DMS53 treated with DMSO at 0.1 percent for 48 hours (cell line): ENCODE measurements at regions not wholly inside any gene's neighbourhood (a gene's known extent, or its start where the extent isn't known, plus 50 kb on each side); places are given as distances from the start of the nearest gene placed in this dataset.

Experiments
- DNase-seq: peaks from one replicate; lab custom pipeline; 2025; ENCODE audit not compliant: unreplicated experiment; lab: John Stamatoyannopoulos, UW

GRCh38 chr16:79449067-79449769, 151.3 kb downstream of the MAF start:
- no peak for DNase-seq

GRCh38 chr16:79444572-79444971, 156.0 kb downstream of the MAF start:
- no peak for DNase-seq

- DNase-seq, result no peak
These were observed 160.6 kb downstream of the MAF start for GRCh38 chr16:79439901-79440300.

DNA sequence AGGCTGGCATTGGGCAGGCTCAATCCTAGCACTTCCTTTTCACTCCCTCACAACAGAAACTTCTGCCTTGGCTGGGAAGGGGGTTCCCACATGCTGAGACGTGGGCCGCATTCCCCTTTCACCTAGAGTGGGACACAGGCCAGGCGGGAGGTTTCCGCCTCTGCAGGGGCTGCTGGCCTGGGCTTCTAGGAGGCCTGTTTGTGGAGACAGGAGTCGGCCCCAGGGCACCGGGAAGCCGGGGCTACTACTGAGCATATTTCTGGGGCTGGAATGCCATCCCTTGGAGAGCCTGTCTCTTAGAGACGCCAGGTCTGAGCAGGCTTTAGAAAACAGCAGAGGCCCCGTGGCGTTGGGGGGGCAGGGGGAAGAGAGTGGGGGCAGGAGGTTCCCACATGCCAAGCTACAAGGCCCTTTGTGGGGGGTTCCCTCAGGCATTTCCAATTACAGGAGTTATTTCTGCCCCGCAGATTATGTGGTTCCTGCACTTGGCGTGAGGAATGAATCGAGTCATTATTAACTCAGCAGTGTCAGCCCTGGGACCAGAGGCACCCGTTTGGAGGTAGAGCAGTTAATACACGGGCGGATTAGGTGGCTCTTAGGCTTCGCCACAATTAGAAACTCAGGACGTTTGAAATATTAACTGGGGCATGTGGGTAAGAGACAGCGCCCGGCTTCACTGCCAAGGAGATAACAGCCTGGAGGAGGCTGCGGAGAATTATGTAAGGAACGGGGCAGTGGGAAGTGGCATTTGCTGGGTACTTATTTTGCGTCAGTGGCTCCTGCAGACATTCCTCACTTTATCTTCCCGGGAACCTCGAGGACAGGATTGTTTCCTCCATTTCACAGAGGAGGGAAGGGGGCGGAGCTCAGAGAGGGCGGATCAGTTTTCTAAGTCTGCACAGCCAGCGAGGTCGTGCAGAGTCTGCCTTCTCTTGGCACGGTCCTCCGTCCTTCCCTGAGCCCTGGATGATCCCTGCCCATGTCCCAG, 162.5 kb downstream of the MAF start:
- DNase-seq, result no peak

DNA sequence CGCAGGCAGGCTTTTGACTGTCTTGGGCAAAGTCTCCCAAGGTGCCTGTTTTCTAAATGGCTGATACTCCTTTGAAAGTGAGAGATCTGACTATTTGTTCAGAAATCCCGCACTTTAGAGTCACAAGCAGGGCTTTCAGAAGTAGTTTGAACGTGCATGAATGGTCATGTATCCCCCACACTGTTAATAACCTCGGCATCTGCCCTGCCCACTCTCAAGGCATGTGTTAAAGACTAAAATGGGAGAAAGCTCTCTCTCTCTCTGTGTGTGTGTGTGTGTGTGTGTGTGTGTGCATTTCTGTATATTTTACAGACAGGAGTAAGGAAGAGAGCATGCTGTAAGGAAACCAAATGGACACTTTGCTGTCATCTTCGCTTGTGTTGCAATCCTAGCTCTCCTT, 163.7 kb downstream of the MAF start:
- DNase-seq, result no peak

DNA sequence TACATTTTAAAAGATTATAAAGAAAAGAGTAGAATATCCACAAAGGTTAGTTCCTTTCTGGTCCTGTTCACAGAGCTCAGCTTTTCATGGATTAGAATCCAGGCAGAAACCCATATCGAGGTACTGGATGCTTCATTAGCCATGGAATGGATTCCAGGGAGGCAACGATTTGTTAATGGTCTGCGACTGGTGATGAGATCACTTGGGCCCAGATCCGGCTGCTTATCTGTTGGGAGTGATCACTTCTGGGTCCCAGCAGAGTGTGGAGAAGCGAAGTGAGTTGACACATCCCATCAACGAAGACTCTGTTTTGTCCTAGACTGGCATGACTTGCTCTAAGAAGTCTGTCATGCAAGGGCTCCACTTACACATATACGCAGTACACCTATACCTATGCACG, 165.8 kb downstream of the MAF start:
- no peak for DNase-seq

- no peak for DNase-seq
These were observed 166.4 kb downstream of the MAF start for GRCh38 chr16:79434092-79434491.

- DNase-seq, result no peak
These were observed 168.6 kb downstream of the MAF start for GRCh38 chr16:79431923-79432322.

GRCh38 chr16:79430191-79430678, 170.3 kb downstream of the MAF start:
- no peak for DNase-seq

- no peak for DNase-seq
These were observed 171.0 kb downstream of the MAF start for GRCh38 chr16:79429381-79430190.

DNA sequence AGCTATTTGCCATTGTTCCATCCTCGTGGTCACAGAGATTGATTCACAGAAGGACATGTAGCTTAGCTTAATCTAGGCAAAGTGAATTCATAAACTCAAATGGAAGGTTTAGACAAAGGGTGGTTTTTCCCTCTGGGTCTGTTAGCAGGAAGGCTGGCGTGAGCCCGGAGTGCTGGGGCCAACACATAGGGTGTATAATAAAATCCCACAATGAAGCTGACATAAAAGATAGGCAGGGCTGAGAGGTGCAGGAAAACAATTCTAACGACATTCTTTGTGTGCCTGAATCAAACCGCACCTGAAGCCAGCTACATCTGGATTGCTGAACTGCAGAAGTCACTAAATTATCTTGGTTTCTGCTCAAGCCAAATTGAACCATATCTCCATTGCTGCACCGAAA, 173.9 kb downstream of the MAF start:
- no peak for DNase-seq

- no peak for DNase-seq
These were observed 178.5 kb downstream of the MAF start for GRCh38 chr16:79422064-79422463.

DNA sequence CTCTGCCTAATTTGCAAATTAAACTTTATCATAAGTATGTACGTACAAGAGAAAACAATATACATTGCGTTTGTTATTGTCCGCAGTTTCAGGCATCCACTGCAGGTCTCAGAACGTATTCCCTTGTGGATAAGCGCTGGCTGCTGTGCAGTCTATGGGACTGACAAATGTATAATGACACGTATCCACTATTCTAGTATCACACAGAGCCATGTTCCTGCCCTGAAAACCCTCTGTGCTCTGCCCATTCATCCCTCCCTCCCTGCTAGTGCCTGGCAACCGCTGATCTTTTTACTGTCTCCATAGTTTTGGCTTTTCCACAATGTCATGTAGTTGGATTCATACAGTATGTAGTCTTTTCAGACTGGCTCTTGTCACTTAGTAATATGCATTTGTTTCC, 179.4 kb downstream of the MAF start:
- no peak for DNase-seq

- no peak for DNase-seq
These were observed 180.0 kb downstream of the MAF start for GRCh38 chr16:79420493-79420892.

DNA sequence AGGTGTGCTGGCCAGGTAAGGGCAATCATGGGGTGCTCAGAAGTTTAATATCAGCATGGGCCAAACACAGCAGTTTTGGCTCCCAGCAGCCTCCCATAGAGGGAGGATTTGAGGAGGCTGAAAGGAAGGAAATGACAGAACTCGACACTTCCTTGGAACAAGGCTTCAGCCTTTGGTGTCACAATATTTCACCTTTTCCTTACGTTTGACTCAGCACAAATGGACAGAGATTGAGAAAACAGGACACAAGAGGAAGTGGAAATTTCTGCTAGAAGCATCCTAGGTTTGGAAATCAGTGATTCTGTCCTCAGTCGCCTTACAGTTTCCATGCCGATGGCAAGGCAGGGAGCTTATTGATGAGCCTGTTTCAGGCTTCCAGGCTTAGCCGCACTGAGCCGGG, 181.4 kb downstream of the MAF start:
- DNase-seq, result no peak

DNA sequence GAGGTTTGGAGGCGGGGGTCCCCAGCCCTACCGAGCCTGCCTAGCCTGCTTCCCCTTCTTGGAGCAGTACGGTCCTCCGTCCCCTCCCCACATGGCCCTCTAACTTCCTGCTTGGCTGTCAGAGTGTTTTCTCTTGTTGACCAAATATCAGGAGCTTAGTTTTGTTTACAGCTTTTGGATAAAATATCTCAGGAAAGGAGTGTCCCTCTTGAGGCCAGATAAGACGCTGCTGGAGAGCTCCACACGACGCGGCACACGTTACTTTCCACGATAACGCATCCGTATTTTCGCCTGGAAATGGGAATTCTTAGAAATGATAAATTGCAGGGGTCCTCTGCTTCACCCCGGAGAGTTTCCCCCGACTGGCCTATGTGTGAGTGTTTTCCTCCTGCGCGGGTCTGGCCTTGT, 182.9 kb downstream of the MAF start:
- no peak for DNase-seq

- no peak for DNase-seq
These were observed 184.4 kb downstream of the MAF start for GRCh38 chr16:79415983-79416640.

DNA sequence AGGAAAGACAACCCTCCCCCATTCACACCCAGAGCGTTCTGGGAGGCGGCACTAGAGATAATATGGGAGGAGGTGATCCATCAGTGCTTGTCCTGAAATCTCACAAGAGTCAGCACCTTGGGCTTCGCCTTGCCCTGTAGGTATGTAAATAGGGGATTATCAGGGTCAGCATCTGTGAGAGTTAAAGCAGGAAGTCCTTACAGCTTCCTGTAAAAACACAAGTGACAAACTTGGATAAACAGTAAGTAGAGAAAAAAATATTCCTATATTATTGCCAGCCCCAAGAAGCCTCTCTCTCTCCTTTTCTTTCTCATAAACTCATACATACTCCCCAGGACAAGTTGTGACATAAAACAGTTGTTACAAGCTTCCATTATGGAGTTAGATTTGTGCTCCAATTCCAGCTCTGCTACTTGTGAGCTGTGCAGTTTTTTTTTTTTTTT, 187.7 kb downstream of the MAF start:
- DNase-seq, result no peak

GRCh38 chr16:79411805-79412204, 188.7 kb downstream of the MAF start:
- no peak for DNase-seq

DNA sequence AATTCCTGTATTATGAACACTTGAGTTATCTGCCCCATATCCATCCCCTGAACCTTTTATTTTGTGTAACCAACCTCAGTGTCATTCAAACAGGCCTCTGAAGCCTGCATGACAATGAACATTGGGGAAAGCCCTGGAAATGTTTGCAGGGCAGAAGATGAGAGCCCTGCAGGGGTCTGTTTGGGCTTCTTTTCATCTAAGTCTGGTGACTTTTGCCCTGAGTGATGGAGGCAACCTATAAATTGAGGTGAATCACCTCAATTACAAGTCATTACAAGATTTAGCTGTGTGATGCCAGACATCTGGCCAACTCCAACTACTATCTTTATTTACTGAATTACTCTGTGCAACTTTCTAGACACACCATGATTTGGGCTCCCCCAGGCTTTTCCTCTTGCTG, 189.2 kb downstream of the MAF start:
- DNase-seq, result no peak

DNA sequence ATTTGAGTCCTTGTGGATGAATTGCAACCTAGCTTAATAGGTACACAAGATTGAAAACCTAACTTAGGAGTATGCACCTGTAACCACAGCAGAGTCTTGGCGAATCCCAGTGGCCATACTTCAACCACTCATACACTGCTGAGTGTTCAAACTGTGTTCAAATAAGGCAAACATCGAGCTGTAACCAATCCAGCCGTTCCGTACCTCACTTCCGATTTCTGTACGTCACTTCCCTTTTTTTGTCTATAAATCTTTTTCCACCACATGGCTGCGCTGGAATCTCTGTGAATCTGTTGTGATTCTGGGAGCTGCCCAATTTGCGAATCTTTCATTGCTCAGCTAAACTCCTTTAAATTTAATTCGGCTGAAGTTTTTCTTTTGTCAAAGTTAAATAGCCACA, 190.6 kb downstream of the MAF start:
- DNase-seq, result no peak
